ENCODE measurements at regions not wholly inside any gene's neighbourhood (a gene's known extent, or its start where the extent isn't known, plus 50 kb on each side); places are given as distances from the start of the nearest gene placed in this dataset.

DNA sequence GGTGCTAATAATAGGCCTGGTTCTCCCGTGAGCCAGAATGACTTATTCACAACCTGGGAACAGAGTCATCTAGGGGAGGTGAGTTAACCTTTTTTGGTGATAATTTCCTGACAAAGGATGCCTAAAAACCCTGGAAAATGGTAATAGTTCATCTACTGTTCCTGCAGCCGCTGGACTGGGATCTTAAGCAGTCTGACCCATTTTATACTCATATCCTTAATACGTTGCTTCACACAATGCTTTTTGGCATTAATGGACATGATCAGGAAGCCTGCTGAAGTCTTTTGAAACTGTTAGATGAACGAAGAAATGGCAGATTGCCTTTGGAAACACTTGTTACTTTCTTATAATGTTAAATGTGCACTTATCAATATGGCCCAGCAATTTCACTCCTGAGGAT lies 81.9 kb upstream of the BMP2 start:
- no peak for ATAC-seq
- CTCF ChIA-PET: no interaction called here
- H3K27ac Mint-ChIP-seq: no peak overlapping the region
- no peaks in the 10 kb centered on the region for H3K9me3 Mint-ChIP-seq (ENCODE audit: insufficient read depth)
- POLR2A ChIA-PET: no interaction called here
- H3K27me3 Mint-ChIP-seq (ENCODE audit: low read depth): no peaks in the 10 kb centered on the region
- no peaks in the 10 kb centered on the region for H3K4me1 Mint-ChIP-seq (ENCODE audit: low read depth)
- DNase-seq: no peak
- no peaks in the 10 kb centered on the region for H3K36me3 Mint-ChIP-seq (ENCODE audit: low read depth)
- H3K4me3 Mint-ChIP-seq: no peak overlapping the region

DNA sequence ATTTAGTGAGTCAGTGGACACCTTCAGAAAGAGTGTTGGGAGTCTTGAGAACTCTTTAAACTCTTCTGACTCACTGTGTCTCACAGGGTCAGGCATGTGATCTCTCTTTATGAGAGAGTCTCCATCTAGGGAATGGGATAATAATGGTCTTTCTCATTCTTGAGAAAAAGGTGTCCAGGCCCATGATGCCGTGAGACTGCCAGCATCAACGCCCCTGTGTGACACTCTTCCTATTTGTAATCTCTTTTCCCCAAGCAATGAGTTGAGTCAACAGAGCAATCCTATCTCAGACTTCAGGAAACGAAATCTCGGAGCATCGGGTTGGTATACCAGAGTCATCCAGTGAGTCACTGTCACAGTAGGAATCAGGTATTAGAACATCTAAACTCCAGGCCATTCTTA lies 82.3 kb upstream of the BMP2 start:
- ATAC-seq (no peak), DNase-seq (no peak)
- Mint-ChIP-seq H3K4me1 (ENCODE audit: low read depth) (no peaks in the 10 kb centered on the region), H3K4me3 (no peak overlapping the region), H3K36me3 (ENCODE audit: low read depth) (no peaks in the 10 kb centered on the region), H3K27me3 (ENCODE audit: low read depth) (no peaks in the 10 kb centered on the region), H3K27ac (no peak overlapping the region), H3K9me3 (ENCODE audit: insufficient read depth) (no peaks in the 10 kb centered on the region)
- CTCF ChIA-PET: no interaction called here
- POLR2A ChIA-PET: no interaction called here

DNA sequence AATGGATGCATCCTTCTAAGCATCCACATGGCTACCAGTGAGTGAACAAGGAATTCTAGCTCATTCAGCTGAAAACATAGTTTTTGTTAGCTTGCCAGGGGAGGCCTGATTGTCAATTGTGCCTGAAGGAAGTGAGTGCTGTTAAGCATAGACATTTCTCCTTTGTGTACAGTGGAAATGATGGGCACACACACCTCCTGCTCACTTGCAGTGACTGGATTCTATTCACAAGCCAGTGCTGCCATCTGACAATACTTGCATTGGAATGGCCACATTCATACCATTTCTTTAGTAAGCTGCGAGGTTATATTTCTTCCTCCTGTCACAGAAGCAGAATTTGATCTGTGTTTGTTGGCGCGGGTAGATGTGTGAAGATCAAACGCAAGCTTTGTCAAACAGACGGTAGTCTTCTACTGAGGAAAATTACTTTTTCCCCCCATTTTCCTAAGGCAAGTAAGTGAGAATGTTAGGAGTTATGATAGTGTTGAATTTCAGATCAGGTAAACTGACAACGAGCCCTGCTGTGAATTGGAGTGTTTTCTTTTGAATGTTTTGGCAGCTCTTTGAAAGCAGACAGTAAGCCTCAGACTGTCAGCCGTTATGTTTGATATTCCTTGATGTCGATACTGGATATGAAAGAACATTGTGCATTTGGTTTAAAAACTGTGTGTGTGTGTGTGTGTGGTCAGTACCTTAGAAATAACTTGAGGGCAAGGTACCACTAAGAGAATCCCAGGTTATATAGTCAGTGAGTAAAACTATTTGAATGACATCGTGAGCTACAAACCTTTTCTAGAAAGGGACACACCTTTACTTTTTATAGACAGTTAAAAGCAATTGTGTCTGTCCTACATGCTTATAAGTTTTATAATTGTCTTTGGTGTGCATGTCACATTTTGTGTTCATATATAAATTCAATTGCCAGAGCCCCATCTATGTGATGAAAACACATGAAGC lies 84.2 kb upstream of the BMP2 start:
- Mint-ChIP-seq H3K27ac (no peak overlapping the region), H3K36me3 (ENCODE audit: low read depth) (no peaks in the 10 kb centered on the region), H3K4me1 (ENCODE audit: low read depth) (no peaks in the 10 kb centered on the region), H3K4me3 (no peak overlapping the region), H3K27me3 (ENCODE audit: low read depth) (no peaks in the 10 kb centered on the region), H3K9me3 (ENCODE audit: insufficient read depth) (no peaks in the 10 kb centered on the region)
- ChIA-PET POLR2A (no interaction called here), CTCF (no interaction called here)
- DNase-seq (no peak), ATAC-seq (no peak)

DNA sequence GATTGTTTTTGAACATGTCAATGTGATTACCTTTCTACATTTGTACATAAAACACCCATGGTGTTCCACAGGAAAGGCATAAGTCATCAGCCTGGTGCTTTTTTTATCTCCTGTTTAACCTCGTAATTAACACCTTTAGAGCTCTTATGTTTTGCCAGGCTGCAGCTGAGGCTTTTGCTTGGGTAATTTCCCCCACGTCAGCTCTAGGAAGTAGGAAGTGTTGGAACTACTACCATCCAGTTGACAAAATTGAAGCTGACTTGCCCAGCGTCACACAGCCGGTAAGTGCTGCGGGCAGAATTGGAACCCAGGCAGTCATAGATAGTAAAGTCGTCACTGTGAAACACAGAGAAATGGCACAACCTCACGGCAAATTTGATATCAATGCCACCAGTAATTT lies 86.6 kb upstream of the BMP2 start:
- ChIA-PET POLR2A (no interaction called here), CTCF (no interaction called here)

DNA sequence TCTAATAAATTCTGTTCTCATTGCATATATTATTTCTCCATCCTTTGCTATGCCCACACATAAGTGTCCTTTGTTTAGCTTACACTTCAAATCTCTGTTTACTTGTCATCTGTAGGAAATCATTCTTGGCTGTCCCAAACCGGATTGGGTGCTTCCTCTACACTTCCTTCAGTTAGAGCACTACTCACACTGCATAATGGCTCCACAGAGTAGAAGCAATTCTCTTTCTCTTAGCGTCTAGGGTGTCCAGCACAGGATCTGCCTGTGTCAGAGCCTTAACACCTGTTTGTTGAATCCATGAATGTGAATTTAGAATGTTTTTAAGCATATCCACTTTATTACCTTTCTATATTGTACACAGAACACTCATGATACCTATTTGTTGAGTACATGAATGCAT lies 87.0 kb upstream of the BMP2 start:
- no peak for ATAC-seq
- no peak overlapping the region for H3K27ac Mint-ChIP-seq

More for the DNA sequence above, 86.6 kb upstream of the BMP2 start:
- Mint-ChIP-seq H3K27me3 (ENCODE audit: low read depth) (no peaks in the 10 kb centered on the region), H3K4me1 (ENCODE audit: low read depth) (no peaks in the 10 kb centered on the region), H3K27ac (no peak overlapping the region), H3K9me3 (ENCODE audit: insufficient read depth) (no peaks in the 10 kb centered on the region), H3K4me3 (no peak overlapping the region), H3K36me3 (ENCODE audit: low read depth) (no peaks in the 10 kb centered on the region)
- no peak for ATAC-seq
- DNase-seq: no peak

DNA sequence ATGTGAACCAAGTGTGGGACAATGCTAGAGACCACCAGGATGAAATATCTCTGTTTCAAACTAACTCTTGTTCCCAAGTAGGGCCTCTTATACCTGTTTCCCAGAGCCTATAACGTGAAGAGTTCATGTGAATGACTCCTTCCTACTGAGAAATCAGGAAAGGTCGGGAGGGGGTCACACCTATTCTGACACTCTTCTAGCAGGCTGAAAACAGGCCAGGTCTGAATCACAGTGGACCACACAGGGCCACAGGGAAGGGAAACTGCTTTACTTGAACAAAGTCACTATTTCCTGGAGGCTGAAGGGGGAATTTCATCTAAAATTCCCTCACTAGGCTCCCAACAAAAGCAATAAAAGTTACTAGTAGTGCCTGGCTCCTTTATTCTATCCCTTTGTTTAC lies 88.4 kb upstream of the BMP2 start:
- Mint-ChIP-seq H3K27ac (no peak overlapping the region), H3K9me3 (ENCODE audit: insufficient read depth) (no peaks in the 10 kb centered on the region), H3K36me3 (ENCODE audit: low read depth) (no peaks in the 10 kb centered on the region), H3K4me3 (no peak overlapping the region), H3K4me1 (ENCODE audit: low read depth) (no peaks in the 10 kb centered on the region), H3K27me3 (ENCODE audit: low read depth) (no peaks in the 10 kb centered on the region)
- no peak for DNase-seq
- ATAC-seq: no peak
- POLR2A ChIA-PET: no interaction called here
- CTCF ChIA-PET: no interaction called here

More for the DNA sequence above, 87.0 kb upstream of the BMP2 start:
- Mint-ChIP-seq H3K4me1 (ENCODE audit: low read depth) (no peaks in the 10 kb centered on the region), H3K27me3 (ENCODE audit: low read depth) (no peaks in the 10 kb centered on the region), H3K9me3 (ENCODE audit: insufficient read depth) (no peaks in the 10 kb centered on the region), H3K4me3 (no peak overlapping the region), H3K36me3 (ENCODE audit: low read depth) (no peaks in the 10 kb centered on the region)
- ChIA-PET CTCF (no interaction called here), POLR2A (no interaction called here)
- DNase-seq: no peak

DNA sequence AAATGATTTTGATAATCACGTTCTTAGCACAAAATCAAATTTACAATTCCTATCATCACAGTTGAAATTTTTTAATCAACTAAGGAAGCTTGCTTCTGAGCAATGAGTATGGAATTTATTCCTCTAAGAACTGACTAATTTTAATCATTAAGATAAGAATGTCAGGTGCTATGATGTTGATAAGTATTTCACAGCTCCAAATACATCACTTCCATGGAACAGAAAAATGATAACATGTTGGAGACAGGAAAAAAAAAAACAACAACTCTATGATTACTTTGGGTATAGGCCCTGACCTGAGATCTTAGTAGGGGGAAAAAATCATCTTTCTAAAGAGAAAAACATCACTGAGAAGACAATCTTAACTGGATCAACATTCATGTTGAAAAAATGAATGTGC lies 89.4 kb upstream of the BMP2 start:
- H3K4me3 Mint-ChIP-seq: no peak overlapping the region

DNA sequence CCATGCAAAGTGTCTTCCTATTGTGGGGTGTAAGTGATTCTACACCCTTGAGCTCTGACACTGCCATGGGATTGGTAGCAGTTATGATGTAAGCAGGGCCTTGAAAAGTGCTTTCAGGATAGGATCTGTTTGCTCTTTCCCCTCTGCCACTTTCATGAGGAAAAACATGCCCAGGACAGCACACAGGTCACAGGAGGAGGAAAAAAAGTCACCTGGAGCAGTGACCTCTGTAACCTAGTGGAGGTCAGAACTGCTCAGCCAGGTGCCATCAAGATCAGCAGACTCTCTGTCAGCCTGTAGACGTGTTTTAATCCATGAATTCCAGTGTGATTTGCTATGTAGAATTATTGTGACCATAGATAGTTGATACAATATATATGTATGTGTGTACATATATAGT lies 92.7 kb upstream of the BMP2 start:
- Mint-ChIP-seq H3K9me3 (ENCODE audit: insufficient read depth) (no peaks in the 10 kb centered on the region), H3K4me3 (no peak overlapping the region), H3K4me1 (ENCODE audit: low read depth) (no peaks in the 10 kb centered on the region), H3K27me3 (ENCODE audit: low read depth) (no peaks in the 10 kb centered on the region), H3K27ac (no peak overlapping the region), H3K36me3 (ENCODE audit: low read depth) (no peaks in the 10 kb centered on the region)
- DNase-seq: no peak
- CTCF ChIA-PET: no interaction called here
- POLR2A ChIA-PET: no interaction called here
- ATAC-seq: no peak

More for the DNA sequence above, 89.4 kb upstream of the BMP2 start:
- H3K4me1 Mint-ChIP-seq (ENCODE audit: low read depth): no peaks in the 10 kb centered on the region
- H3K9me3 Mint-ChIP-seq (ENCODE audit: insufficient read depth): no peaks in the 10 kb centered on the region
- no peak overlapping the region for H3K27ac Mint-ChIP-seq
- no peak for ATAC-seq
- DNase-seq: no peak
- ChIA-PET POLR2A (no interaction called here), CTCF (no interaction called here)
- H3K36me3 Mint-ChIP-seq (ENCODE audit: low read depth): no peaks in the 10 kb centered on the region
- no peaks in the 10 kb centered on the region for H3K27me3 Mint-ChIP-seq (ENCODE audit: low read depth)

DNA sequence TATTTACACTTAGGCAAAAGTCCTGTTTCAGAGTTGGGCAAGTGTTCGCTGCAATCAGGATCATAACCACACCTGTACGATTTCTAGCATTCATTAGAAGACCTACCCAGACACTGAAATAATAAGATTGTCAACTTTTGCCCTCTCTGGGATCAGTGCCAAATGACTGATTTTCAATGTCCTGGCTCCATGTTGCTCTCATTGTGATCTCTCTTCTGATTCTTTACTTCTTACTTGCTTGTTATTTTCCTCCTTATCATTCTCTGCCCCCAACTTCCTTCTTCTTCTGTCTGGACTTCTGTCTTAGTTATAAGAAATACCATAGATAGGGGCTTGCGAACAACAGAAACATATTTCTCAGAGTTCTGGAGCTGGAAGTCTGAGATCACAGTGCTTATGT lies 94.4 kb upstream of the BMP2 start:
- H3K9me3 Mint-ChIP-seq (ENCODE audit: insufficient read depth): no peaks in the 10 kb centered on the region
- DNase-seq (no peak), ATAC-seq (no peak)
- H3K4me3 Mint-ChIP-seq: no peak overlapping the region
- no peak overlapping the region for H3K27ac Mint-ChIP-seq
- no peaks in the 10 kb centered on the region for H3K4me1 Mint-ChIP-seq (ENCODE audit: low read depth)
- ChIA-PET CTCF (no interaction called here), POLR2A (no interaction called here)
- H3K27me3 Mint-ChIP-seq (ENCODE audit: low read depth): no peaks in the 10 kb centered on the region
- H3K36me3 Mint-ChIP-seq (ENCODE audit: low read depth): no peaks in the 10 kb centered on the region

DNA sequence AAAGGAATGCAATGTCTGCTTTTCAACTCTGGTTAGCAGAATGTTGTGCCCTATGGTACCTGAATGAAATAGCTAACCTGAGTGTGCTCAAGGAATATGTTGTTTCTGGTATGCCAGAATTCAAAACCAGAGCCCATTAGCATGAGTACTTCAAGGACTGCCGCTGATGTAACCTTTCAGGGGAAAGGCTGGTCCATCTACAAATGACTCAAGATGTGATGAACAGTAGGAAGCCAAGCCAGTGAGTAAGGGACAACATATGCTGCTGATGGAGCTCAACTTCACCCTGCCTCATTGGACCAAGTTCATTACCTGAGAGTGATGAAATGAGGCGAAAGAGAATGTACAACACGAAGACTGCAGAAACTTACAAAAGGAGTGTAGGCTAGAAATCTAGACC lies 95.7 kb upstream of the BMP2 start:
- H3K9me3 Mint-ChIP-seq (ENCODE audit: insufficient read depth): no peaks in the 10 kb centered on the region
- H3K4me1 Mint-ChIP-seq (ENCODE audit: low read depth): no peaks in the 10 kb centered on the region
- H3K27me3 Mint-ChIP-seq (ENCODE audit: low read depth): no peaks in the 10 kb centered on the region
- ATAC-seq: no peak
- CTCF ChIA-PET: no interaction called here
- POLR2A ChIA-PET: no interaction called here
- no peak overlapping the region for H3K27ac Mint-ChIP-seq
- H3K36me3 Mint-ChIP-seq (ENCODE audit: low read depth): no peaks in the 10 kb centered on the region
- no peak overlapping the region for H3K4me3 Mint-ChIP-seq
- no peak for DNase-seq

DNA sequence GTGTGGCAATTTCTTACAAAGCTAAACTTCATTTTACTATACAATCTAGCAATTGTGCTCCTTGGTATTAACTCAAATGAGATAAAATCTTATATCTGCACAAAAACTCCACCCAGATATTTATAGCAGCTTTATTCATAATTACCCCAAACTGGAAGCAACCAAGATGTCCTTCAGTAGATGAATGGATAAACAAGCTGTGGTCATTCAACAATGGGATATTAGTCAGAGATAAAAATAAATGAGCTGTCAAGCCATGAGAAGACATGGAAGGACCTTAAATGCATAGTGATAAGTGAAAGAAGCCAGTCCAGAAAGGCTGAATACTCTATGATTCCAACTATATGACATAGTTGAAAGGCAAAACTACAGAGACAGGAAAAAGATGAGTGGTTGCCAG lies 98.9 kb upstream of the BMP2 start:
- CTCF ChIA-PET: no interaction called here
- H3K27me3 Mint-ChIP-seq (ENCODE audit: low read depth): no peaks in the 10 kb centered on the region
- POLR2A ChIA-PET: no interaction called here
- DNase-seq (no peak), ATAC-seq (no peak)
- no peak overlapping the region for H3K4me3 Mint-ChIP-seq
- H3K4me1 Mint-ChIP-seq (ENCODE audit: low read depth): no peaks in the 10 kb centered on the region
- no peak overlapping the region for H3K27ac Mint-ChIP-seq
- no peaks in the 10 kb centered on the region for H3K36me3 Mint-ChIP-seq (ENCODE audit: low read depth)
- H3K9me3 Mint-ChIP-seq (ENCODE audit: insufficient read depth): no peaks in the 10 kb centered on the region

DNA sequence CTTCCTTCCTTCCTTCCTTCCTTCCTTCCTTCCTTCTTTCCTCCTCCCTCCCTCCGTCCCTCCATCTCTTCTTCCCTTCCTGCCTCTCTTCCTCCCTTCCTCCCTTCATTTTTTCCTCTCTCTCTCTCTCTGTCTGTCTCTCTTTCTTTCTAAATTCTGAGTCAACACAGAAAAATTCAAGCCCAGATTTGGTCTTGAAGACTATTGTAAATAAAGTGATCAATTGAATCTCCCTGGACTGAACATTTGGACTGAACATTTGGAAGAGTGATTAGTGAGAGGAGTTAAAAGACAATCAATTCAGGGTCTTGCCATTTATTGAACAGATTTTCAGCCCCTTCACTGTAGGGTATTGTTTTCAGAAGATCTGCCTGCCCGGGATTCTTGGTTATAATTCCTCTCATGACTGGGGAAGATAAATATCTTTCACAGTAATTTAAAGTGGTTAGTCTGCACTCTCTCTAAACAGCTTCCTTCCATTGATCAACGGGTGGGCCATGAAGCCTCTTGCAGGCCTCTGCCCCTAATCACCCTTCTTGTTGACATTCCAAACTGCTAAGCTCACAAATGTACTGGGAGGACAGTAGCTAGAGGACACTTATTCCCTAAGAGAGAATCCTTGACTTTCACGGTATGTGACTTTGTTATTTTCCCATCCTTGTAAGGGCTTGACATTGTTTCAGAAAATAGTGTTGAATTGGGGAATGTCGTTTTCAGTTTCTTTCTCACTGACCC lies 101.7 kb upstream of the BMP2 start:
- no peak overlapping the region for H3K27ac Mint-ChIP-seq
- H3K27me3 Mint-ChIP-seq (ENCODE audit: low read depth): no peaks in the 10 kb centered on the region
- DNase-seq: no peak
- no peaks in the 10 kb centered on the region for H3K9me3 Mint-ChIP-seq (ENCODE audit: insufficient read depth)
- H3K36me3 Mint-ChIP-seq (ENCODE audit: low read depth): no peaks in the 10 kb centered on the region
- ATAC-seq: no peak
- POLR2A ChIA-PET: no interaction called here
- no peaks in the 10 kb centered on the region for H3K4me1 Mint-ChIP-seq (ENCODE audit: low read depth)
- H3K4me3 Mint-ChIP-seq: no peak overlapping the region
- CTCF ChIA-PET: no interaction called here

Measured in activated CD8-positive, alpha-beta T cell treated with anti-CD3 and anti-CD28 coated beads, Interleukin-2, amount 10 ng/mL, durations not matched to agents 7 days and 5 days (primary cell).